HEK293 (cell line): ENCODE measurements at regions not wholly inside any gene's neighbourhood (a gene's known extent, or its start where the extent isn't known, plus 50 kb on each side); places are given as distances from the start of the nearest gene placed in this dataset.

Source experiments
- CTCF ChIA-PET: fragments of 350-600 bp; formaldehyde crosslinking; extraction: SDS; loops from one replicate; lab custom pipeline; 2021; ENCODE audit warnings: antibody characterized with exemption; lab: Yijun Ruan, JAX
- POLR2A ChIA-PET: fragments of 300-600 bp; formaldehyde crosslinking; extraction: SDS; loops from one replicate; lab custom pipeline; 2020; ENCODE audit warnings: antibody characterized with exemption, inconsistent platforms; lab: Yijun Ruan, JAX
- H3K27ac ChIP-seq: fragments of 200-500 bp; sonication (Bioruptor generic); 2 replicates; pipeline ENCODE4 v1.5.1; 2014; ENCODE audit warnings: low read depth, low read length, control low read depth, inconsistent platforms; ENCODE audit errors: extremely low read depth
- H3K36me3 ChIP-seq, 2 experiments: fragments of 200-500 bp in 1 of 2; sonication (Bioruptor generic) in 1 of 2; 1 replicate in 1 of 2; 2 replicates in 1 of 2; pipeline ENCODE4 v1.5.1; 2014 to 2017; ENCODE audit warnings: inconsistent platforms in 2 of 2, low read length in 2 of 2; ENCODE audit not compliant: control insufficient read depth in 2 of 2, insufficient read depth in 1 of 2
- H3K4me1 ChIP-seq: fragments of 200-500 bp; sonication (Bioruptor generic); 2 replicates; pipeline ENCODE4 v1.5.1; 2014; ENCODE audit warnings: mild to moderate bottlenecking, low read length, inconsistent platforms; ENCODE audit not compliant: control insufficient read depth, insufficient read depth
- H3K4me3 ChIP-seq: 2 replicates; pipeline ENCODE4 v1.5.1; 2011; ENCODE audit warnings: low read depth, mild to moderate bottlenecking, control low read depth, low read length, moderate library complexity
- H3K9me3 ChIP-seq: fragments of 200-500 bp; sonication (Bioruptor generic); 2 replicates; pipeline ENCODE4 v1.5.1; 2014; ENCODE audit warnings: low read depth, low read length, inconsistent platforms; ENCODE audit not compliant: control insufficient read depth, insufficient read depth
- SP7 ChIP-seq: fragments of 450-650 bp; formaldehyde crosslinking; IDR thresholded peaks from 2 replicates; pipeline ENCODE4 v1.5.1; 2016; ENCODE audit warnings: missing biosample characterization, missing genetic modification characterization
- ZFHX2 ChIP-seq: fragments of 450-650 bp; formaldehyde crosslinking; conservative IDR thresholded peaks from 2 replicates; pipeline ENCODE4 v1.5.1; 2016; ENCODE audit warnings: missing biosample characterization, missing genetic modification characterization
- ZNF112 ChIP-seq: fragments of 450-650 bp; formaldehyde crosslinking; IDR thresholded peaks from 2 replicates; pipeline ENCODE4 v1.5.0; 2017; ENCODE audit warnings: missing biosample characterization, missing genetic modification characterization
- ZNF138 ChIP-seq: fragments of 450-650 bp; formaldehyde crosslinking; IDR thresholded peaks from 2 replicates; pipeline ENCODE4 v1.5.1; 2016; ENCODE audit warnings: missing biosample characterization, missing genetic modification characterization, borderline replicate concordance
- ZNF311 ChIP-seq: fragments of 450-650 bp; formaldehyde crosslinking; IDR thresholded peaks from 2 replicates; pipeline ENCODE4 v1.5.1; 2017; ENCODE audit warnings: missing biosample characterization, missing genetic modification characterization, borderline replicate concordance
- ZNF621 ChIP-seq: fragments of 450-650 bp; formaldehyde crosslinking; IDR thresholded peaks from 2 replicates; pipeline ENCODE4 v1.5.1; 2017; ENCODE audit warnings: missing biosample characterization, missing genetic modification characterization
- ZNF629 ChIP-seq: fragments of 450-650 bp; formaldehyde crosslinking; IDR thresholded peaks from 2 replicates; pipeline ENCODE4 v1.5.1; 2017; ENCODE audit warnings: missing biosample characterization, missing genetic modification characterization
- ZNF660 ChIP-seq: fragments of 450-650 bp; IDR thresholded peaks from 2 replicates; pipeline ENCODE4 v1.5.1; 2018; ENCODE audit warnings: missing biosample characterization, mild to moderate bottlenecking, missing genetic modification characterization
- ZNF777 ChIP-seq: fragments of 450-650 bp; formaldehyde crosslinking; IDR thresholded peaks from 2 replicates; pipeline ENCODE4 v1.5.1; 2017; ENCODE audit warnings: missing biosample characterization, missing genetic modification characterization, borderline replicate concordance
- TF ChIP-seq, protein P1 (sequence below): fragments of 450-650 bp; formaldehyde crosslinking; IDR thresholded peaks from 2 replicates; pipeline ENCODE4 v1.5.1; 2016; ENCODE audit warnings: missing biosample characterization, missing genetic modification characterization
- TF ChIP-seq, protein P2 (sequence below): fragments of 450-650 bp; formaldehyde crosslinking; IDR thresholded peaks from 2 replicates; pipeline ENCODE4 v1.5.1; 2017; ENCODE audit warnings: missing biosample characterization, missing genetic modification characterization
- TF ChIP-seq, protein P3 (sequence below): fragments of 450-650 bp; formaldehyde crosslinking; IDR thresholded peaks from 2 replicates; pipeline ENCODE4 v1.5.1; 2016; ENCODE audit warnings: missing biosample characterization, missing genetic modification characterization
- TF ChIP-seq, protein P4 (sequence below): fragments of 450-650 bp; formaldehyde crosslinking; IDR thresholded peaks from 2 replicates; pipeline ENCODE4 v1.5.0; 2017; ENCODE audit warnings: missing biosample characterization, missing genetic modification characterization, borderline replicate concordance

DNA sequence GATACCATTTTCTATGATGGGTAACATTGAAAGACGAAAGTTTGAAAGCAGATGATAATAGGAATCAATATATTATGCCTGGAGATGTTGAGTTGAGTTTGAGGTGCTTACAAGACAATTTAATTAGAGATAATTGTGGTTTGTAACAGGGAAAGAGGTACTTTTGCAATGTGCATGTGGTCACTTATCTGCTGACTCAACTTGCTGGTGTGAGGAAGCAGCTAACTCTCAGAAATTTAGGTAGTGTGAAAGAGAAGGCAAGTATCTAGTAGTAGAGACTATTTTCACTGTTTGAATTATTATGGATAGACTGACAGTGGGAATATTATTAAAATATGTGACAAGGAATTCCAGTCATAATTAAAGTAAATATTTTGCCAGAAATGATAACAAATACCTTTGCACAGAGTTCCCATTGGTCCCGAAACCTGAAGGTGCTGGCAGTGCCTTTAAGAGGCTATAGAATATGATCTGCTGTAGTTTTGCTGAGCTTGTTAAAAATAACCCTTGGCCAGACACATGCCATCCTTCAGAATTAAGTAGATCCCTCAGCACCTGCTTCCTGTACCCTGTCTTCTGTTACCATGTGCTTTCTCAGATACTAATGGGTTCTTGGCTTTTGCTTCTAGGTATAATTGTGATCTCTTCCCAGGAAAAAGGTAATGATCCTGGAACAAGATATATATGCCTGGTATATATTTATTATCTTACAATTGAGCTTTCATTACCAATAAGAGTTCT is 315.9 kb downstream of the BCHE start (continued):
- TF ChIP-seq, protein P1, sequence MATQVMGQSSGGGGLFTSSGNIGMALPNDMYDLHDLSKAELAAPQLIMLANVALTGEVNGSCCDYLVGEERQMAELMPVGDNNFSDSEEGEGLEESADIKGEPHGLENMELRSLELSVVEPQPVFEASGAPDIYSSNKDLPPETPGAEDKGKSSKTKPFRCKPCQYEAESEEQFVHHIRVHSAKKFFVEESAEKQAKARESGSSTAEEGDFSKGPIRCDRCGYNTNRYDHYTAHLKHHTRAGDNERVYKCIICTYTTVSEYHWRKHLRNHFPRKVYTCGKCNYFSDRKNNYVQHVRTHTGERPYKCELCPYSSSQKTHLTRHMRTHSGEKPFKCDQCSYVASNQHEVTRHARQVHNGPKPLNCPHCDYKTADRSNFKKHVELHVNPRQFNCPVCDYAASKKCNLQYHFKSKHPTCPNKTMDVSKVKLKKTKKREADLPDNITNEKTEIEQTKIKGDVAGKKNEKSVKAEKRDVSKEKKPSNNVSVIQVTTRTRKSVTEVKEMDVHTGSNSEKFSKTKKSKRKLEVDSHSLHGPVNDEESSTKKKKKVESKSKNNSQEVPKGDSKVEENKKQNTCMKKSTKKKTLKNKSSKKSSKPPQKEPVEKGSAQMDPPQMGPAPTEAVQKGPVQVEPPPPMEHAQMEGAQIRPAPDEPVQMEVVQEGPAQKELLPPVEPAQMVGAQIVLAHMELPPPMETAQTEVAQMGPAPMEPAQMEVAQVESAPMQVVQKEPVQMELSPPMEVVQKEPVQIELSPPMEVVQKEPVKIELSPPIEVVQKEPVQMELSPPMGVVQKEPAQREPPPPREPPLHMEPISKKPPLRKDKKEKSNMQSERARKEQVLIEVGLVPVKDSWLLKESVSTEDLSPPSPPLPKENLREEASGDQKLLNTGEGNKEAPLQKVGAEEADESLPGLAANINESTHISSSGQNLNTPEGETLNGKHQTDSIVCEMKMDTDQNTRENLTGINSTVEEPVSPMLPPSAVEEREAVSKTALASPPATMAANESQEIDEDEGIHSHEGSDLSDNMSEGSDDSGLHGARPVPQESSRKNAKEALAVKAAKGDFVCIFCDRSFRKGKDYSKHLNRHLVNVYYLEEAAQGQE, result no peak

DNA sequence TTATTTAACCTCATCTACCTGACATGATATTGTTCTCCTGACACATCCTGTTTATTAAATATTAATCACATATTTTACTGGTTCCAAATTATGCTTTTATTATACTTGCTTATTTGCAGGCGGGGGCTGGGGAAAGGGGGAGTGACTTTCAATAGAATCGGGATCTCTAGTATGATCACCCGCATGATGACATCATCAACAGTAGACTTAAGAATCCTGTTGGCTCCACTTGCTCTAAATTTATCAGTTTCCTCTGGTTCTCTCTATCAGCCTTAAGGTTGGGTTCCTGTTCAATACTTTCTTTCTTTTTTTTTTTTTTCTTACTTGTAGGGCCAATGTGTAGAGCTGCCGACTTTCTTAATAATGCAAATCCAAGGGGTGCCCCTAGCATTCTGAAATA is 317.5 kb downstream of the BCHE start:
- no peaks in the 10 kb centered on the region for H3K4me1 ChIP-seq
- TF ChIP-seq SP7 (no peak), ZNF621 (tag by site-specific recombination) (no peak), ZNF629 (tag by site-specific recombination) (no peak), ZNF138 (tag by site-specific recombination) (no peak), ZNF660 (tag by site-specific recombination) (no peak), ZNF311 (tag by site-specific recombination) (no peak), ZNF112 (no peak), ZNF777 (tag by site-specific recombination) (no peak), ZFHX2 (no peak)
- TF ChIP-seq, protein P2, sequence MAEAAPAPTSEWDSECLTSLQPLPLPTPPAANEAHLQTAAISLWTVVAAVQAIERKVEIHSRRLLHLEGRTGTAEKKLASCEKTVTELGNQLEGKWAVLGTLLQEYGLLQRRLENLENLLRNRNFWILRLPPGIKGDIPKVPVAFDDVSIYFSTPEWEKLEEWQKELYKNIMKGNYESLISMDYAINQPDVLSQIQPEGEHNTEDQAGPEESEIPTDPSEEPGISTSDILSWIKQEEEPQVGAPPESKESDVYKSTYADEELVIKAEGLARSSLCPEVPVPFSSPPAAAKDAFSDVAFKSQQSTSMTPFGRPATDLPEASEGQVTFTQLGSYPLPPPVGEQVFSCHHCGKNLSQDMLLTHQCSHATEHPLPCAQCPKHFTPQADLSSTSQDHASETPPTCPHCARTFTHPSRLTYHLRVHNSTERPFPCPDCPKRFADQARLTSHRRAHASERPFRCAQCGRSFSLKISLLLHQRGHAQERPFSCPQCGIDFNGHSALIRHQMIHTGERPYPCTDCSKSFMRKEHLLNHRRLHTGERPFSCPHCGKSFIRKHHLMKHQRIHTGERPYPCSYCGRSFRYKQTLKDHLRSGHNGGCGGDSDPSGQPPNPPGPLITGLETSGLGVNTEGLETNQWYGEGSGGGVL (tag by site-specific recombination), result no peak
- TF ChIP-seq, protein P3, sequence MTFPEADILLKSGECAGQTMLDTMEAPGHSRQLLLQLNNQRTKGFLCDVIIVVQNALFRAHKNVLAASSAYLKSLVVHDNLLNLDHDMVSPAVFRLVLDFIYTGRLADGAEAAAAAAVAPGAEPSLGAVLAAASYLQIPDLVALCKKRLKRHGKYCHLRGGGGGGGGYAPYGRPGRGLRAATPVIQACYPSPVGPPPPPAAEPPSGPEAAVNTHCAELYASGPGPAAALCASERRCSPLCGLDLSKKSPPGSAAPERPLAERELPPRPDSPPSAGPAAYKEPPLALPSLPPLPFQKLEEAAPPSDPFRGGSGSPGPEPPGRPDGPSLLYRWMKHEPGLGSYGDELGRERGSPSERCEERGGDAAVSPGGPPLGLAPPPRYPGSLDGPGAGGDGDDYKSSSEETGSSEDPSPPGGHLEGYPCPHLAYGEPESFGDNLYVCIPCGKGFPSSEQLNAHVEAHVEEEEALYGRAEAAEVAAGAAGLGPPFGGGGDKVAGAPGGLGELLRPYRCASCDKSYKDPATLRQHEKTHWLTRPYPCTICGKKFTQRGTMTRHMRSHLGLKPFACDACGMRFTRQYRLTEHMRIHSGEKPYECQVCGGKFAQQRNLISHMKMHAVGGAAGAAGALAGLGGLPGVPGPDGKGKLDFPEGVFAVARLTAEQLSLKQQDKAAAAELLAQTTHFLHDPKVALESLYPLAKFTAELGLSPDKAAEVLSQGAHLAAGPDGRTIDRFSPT (tag by site-specific recombination), result no peak
- TF ChIP-seq, protein P4, sequence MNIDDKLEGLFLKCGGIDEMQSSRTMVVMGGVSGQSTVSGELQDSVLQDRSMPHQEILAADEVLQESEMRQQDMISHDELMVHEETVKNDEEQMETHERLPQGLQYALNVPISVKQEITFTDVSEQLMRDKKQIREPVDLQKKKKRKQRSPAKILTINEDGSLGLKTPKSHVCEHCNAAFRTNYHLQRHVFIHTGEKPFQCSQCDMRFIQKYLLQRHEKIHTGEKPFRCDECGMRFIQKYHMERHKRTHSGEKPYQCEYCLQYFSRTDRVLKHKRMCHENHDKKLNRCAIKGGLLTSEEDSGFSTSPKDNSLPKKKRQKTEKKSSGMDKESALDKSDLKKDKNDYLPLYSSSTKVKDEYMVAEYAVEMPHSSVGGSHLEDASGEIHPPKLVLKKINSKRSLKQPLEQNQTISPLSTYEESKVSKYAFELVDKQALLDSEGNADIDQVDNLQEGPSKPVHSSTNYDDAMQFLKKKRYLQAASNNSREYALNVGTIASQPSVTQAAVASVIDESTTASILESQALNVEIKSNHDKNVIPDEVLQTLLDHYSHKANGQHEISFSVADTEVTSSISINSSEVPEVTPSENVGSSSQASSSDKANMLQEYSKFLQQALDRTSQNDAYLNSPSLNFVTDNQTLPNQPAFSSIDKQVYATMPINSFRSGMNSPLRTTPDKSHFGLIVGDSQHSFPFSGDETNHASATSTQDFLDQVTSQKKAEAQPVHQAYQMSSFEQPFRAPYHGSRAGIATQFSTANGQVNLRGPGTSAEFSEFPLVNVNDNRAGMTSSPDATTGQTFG (tag by site-specific recombination), result no peak
- TF ChIP-seq, all 188 proteins: peak for 0
- Histone ChIP-seq H3K27ac (no peak overlapping the region), H3K36me3 (no peaks in the 10 kb centered on the region), H3K9me3 (no peaks in the 10 kb centered on the region), H3K4me3 (no peak overlapping the region)
- CTCF ChIA-PET, result no interaction called here
- POLR2A ChIA-PET, result no interaction called here
